Endothelial cell of umbilical vein (primary cell): ENCODE measurements at regions not wholly inside any gene's neighbourhood (a gene's known extent, or its start where the extent isn't known, plus 50 kb on each side); places are given as distances from the start of the nearest gene placed in this dataset.

Experiments used
- BruUV-seq: library from RNA; stranded (reverse); fragments of 400-500 nt; replicated peaks from 2 replicates; lab custom pipeline; 2021; lab: Mats Ljungman, UMichigan
- CTCF ChIA-PET: fragments of 300-600, 350-600 bp; sonication (Branson Sonifier 250); formaldehyde crosslinking; loops from one replicate; lab custom pipeline; 2021; ENCODE audit warnings: antibody characterized with exemption, inconsistent platforms; lab: Charles Lee
- POLR2A ChIA-PET: fragments of 300-600, 350-600 bp; sonication (Branson Sonifier 250); formaldehyde crosslinking; loops from one replicate; lab custom pipeline; 2021; ENCODE audit warnings: antibody characterized with exemption, inconsistent platforms; lab: Charles Lee
- DNase-seq: peaks from one replicate; pipeline ENCODE4 v3.0.0-alpha.2; 2011; ENCODE audit warnings: low read depth, low spot score
- FAIRE-seq: peaks from 2 replicates; lab custom pipeline; 2011; peaks lifted over from hg19 to GRCh38; lab: Jason Lieb, UNC
- H2AFZ ChIP-seq: 2 replicates; pipeline ENCODE4 v1.6.0; 2012; ENCODE audit warnings: low read depth, low read length, control low read depth, inconsistent platforms
- H3K27ac ChIP-seq: 2 replicates; pipeline ENCODE4 v1.5.1; 2011; ENCODE audit warnings: low read depth, mild to moderate bottlenecking, control low read depth, low read length, moderate library complexity; ENCODE audit not compliant: insufficient read depth
- H3K27me3 ChIP-seq, 2 experiments: 2 replicates each; pipeline versions ENCODE4 v1.6.0 to v1.6.1; 2011; ENCODE audit warnings: low read length in 2 of 2, mixed read lengths in 1 of 2; ENCODE audit not compliant: control insufficient read depth in 2 of 2, insufficient read depth in 2 of 2
- H3K36me3 ChIP-seq, 2 experiments: 2 replicates in 1 of 2; 3 replicates in 1 of 2; pipeline ENCODE4 v1.5.1; 2011; ENCODE audit warnings: low read length in 2 of 2, mild to moderate bottlenecking in 1 of 2, moderate library complexity in 1 of 2; ENCODE audit not compliant: control insufficient read depth in 2 of 2, insufficient read depth in 2 of 2; ENCODE audit errors: extremely low read depth in 1 of 2
- H3K4me1 ChIP-seq: 3 replicates; pipeline ENCODE4 v1.5.1; 2011; ENCODE audit warnings: mild to moderate bottlenecking, low read length; ENCODE audit not compliant: control insufficient read depth, insufficient read depth; ENCODE audit errors: extremely low read depth
- H3K4me2 ChIP-seq: 2 replicates; pipeline ENCODE4 v1.6.1; 2011; ENCODE audit warnings: low read length, control low read depth, mixed read lengths; ENCODE audit not compliant: insufficient read depth
- H3K4me3 ChIP-seq, 3 experiments: fragments of 200-600 bp in 1 of 3; sonication (generic), shearing (Covaris generic) in 1 of 3; replicated peaks in 1 of 3; 2 replicates each; pipeline ENCODE4 v1.5.1; 2011 to 2016; ENCODE audit warnings: control low read depth in 3 of 3, low read length in 3 of 3, mild to moderate bottlenecking in 2 of 3, inconsistent platforms in 1 of 3, low read depth in 1 of 3, moderate library complexity in 1 of 3; ENCODE audit not compliant: insufficient read depth in 1 of 3
- H3K79me2 ChIP-seq: 2 replicates; pipeline ENCODE4 v1.6.0; 2012; ENCODE audit warnings: low read length, inconsistent platforms; ENCODE audit not compliant: control insufficient read depth, insufficient read depth
- H3K9ac ChIP-seq: replicated peaks from 2 replicates; pipeline ENCODE3; 2011; ENCODE audit warnings: low read length, control low read depth; ENCODE audit not compliant: insufficient read depth; ENCODE audit errors: extremely low read depth
- H3K9me1 ChIP-seq: replicated peaks from 3 replicates; pipeline ENCODE4 v1.6.0; 2011; ENCODE audit warnings: mild to moderate bottlenecking, low read length; ENCODE audit not compliant: control insufficient read depth, insufficient read depth; ENCODE audit errors: extremely low read depth
- H3K9me3 ChIP-seq: replicated peaks from 2 replicates; pipeline ENCODE4 v1.5.1; 2012; ENCODE audit warnings: low read length, inconsistent platforms; ENCODE audit not compliant: control insufficient read depth, insufficient read depth
- H4K20me1 ChIP-seq: replicated peaks from 2 replicates; pipeline ENCODE3; 2011; ENCODE audit warnings: mild to moderate bottlenecking, low read length; ENCODE audit not compliant: control insufficient read depth, insufficient read depth; ENCODE audit errors: extremely low read depth
- CTCF ChIP-seq, 2 donors: IDR thresholded peaks; 1 replicate in 1 of 2; 2 replicates in 1 of 2; pipeline ENCODE4 v1.5.1; 2011; ENCODE audit warnings: low read length in 2 of 2, mild to moderate bottlenecking in 2 of 2, moderate library complexity in 2 of 2, control low read depth in 1 of 2, inconsistent platforms in 1 of 2, low read depth in 1 of 2; ENCODE audit not compliant: insufficient read depth in 1 of 2; ENCODE audit errors: extremely low read depth in 1 of 2
- EZH2 ChIP-seq: IDR thresholded peaks from 2 replicates; pipeline ENCODE4 v1.6.1; 2012; ENCODE audit warnings: borderline replicate concordance, low read depth, mild to moderate bottlenecking, moderate library complexity, low read length, inconsistent platforms; ENCODE audit not compliant: severe bottlenecking
- FOS ChIP-seq: IDR thresholded peaks from 2 replicates; pipeline ENCODE4 v1.6.1; 2011; ENCODE audit warnings: mild to moderate bottlenecking, low read length, moderate library complexity, borderline replicate concordance; ENCODE audit not compliant: insufficient read depth
- GATA2 ChIP-seq: IDR thresholded peaks from 2 replicates; pipeline ENCODE4 v1.7.0; 2011; ENCODE audit warnings: low read depth, mild to moderate bottlenecking, moderate library complexity, mixed read lengths, low read length; ENCODE audit not compliant: insufficient read length, insufficient read depth
- JUN ChIP-seq: IDR thresholded peaks from 2 replicates; pipeline ENCODE4 v1.6.1; 2011; ENCODE audit warnings: borderline replicate concordance, low read depth; ENCODE audit not compliant: insufficient read length, insufficient read depth
- MAX ChIP-seq: IDR thresholded peaks from 2 replicates; pipeline ENCODE4 v1.6.1; 2011; ENCODE audit not compliant: insufficient read depth, insufficient read length
- MYC ChIP-seq: IDR thresholded peaks from one replicate; pipeline ENCODE4 v1.6.1; 2011; ENCODE audit warnings: mild to moderate bottlenecking, low read depth, low read length
- POLR2A ChIP-seq: IDR thresholded peaks from 2 replicates; pipeline ENCODE4 v1.6.1; 2012; ENCODE audit warnings: low read depth, mild to moderate bottlenecking, control low read depth, low read length
- POLR2AphosphoS5 ChIP-seq: IDR thresholded peaks from 2 replicates; pipeline ENCODE4 v1.6.1; 2012; ENCODE audit warnings: low read depth, mild to moderate bottlenecking, control low read depth, low read length, moderate library complexity; ENCODE audit not compliant: insufficient read depth
- dilution Hi-C: fragments of 300-500 bp; cut with MboI; formaldehyde crosslinking; loops from one replicate; pipeline ENCODE4 v1.15.0; 2019; ENCODE audit warnings: low sequenced_read_pairs; ENCODE audit not compliant: extremely low pct_ligation_motif_present
- intact Hi-C: fragments of 100-400 bp; cut with micrococcal nuclease; formaldehyde crosslinking; loops from one replicate; pipeline ENCODE4 v1.10.0; 2022

GRCh38 chr14:53386362-53386761 lies 233.2 kb upstream of the DDHD1 start:
- BruUV-seq, result no TSS peak
- Histone ChIP-seq H4K20me1 (no peaks in the 10 kb centered on the region), H3K4me1 (peaks cover 9% of the 10 kb centered on the region), H3K9me3 (no peaks in the 10 kb centered on the region), H3K9me1 (no peaks in the 10 kb centered on the region), H3K4me2 (no peak overlapping the region), H3K4me3 (no peak overlapping the region), H3K27me3 (no peaks in the 10 kb centered on the region), H3K79me2 (no peaks in the 10 kb centered on the region), H2AFZ (no peak overlapping the region), H3K27ac (no peak overlapping the region), H3K36me3 (no peaks in the 10 kb centered on the region), H3K9ac (no peak overlapping the region)
- no peak for FAIRE-seq
- intact Hi-C loops (no loop called here), dilution Hi-C loops (no loop called here)
- DNase-seq, result no peak
- CTCF ChIA-PET, result interaction anchor here (0.7 kb wide), 1 partner anchor 31 kb away, joined by 3 read pairs; no protein-coding TSS in a partner anchor
- POLR2A ChIA-PET, result no interaction called here
- no peak for TF ChIP-seq MAX

GRCh38 chr14:53384536-53384935 lies 231.4 kb upstream of the DDHD1 start:
- dilution Hi-C loops (no loop called here), intact Hi-C loops (no loop called here)
- DNase-seq (no peak), FAIRE-seq (no peak)
- Histone ChIP-seq H3K9ac (no peak overlapping the region), H3K27me3 (no peaks in the 10 kb centered on the region), H3K9me3 (no peaks in the 10 kb centered on the region), H3K79me2 (no peaks in the 10 kb centered on the region), H3K27ac (no peak overlapping the region), H3K36me3 (no peaks in the 10 kb centered on the region), H3K9me1 (no peaks in the 10 kb centered on the region), H3K4me3 (no peak overlapping the region), H3K4me1 (peaks cover 5% of the 10 kb centered on the region), H2AFZ (no peak overlapping the region), H3K4me2 (no peak overlapping the region), H4K20me1 (no peaks in the 10 kb centered on the region)
- TF ChIP-seq MYC (no peak), MAX (no peak), GATA2 (no peak), POLR2A (no peak), CTCF (IDR thresholded peaks at IDR 0.05; ENCODE audit: extremely low read depth in 1 of 2, insufficient read depth in 1 of 2, low read depth in 1 of 2, low read length in 2 of 2) (no peak), JUN (no peak), EZH2 (no peak), POLR2AphosphoS5 (no peak), FOS (no peak)
- BruUV-seq, result no TSS peak
- POLR2A ChIA-PET, result no interaction called here
- CTCF ChIA-PET, result no interaction called here
